ENCODE measurements at regions not wholly inside any gene's neighbourhood (a gene's known extent, or its start where the extent isn't known, plus 50 kb on each side); places are given as distances from the start of the nearest gene placed in this dataset.

GRCh38 chr5:12799165-12799564, 894.9 kb upstream of the CTNND2 start:
- TF ChIP-seq CTCF (IDR thresholded peaks at IDR 0.05) (no peak), POLR2A (IDR thresholded peaks at IDR 0.05) (no peak)

Data from body of pancreas (tissue), 4 donors.